ENCODE measurements at regions not wholly inside any gene's neighbourhood (a gene's known extent, or its start where the extent isn't known, plus 50 kb on each side); places are given as distances from the start of the nearest gene placed in this dataset.
"Not testable (repeated sequence)": the region's sequence is repeated elsewhere in the genome, so short reads cannot be mapped to it uniquely, and the experiment has no call there.

DNA sequence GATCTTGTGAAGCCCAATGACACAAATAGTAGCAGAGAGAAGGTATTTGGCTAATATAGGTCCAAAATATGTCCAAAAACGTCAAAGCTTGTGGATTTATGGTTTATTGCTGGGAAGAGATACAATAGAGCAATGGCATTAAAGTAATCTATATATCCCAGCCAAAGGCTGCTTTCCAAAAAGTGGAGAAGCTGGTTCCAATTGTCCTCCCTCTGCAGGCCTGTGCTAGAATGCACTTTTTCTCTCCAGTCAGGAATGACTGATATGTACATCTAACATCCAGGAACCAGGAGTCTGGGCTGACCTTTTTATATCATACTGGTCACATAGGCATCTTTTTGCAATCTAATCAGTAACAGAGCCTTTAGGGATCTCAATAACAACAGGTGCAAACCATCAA, 167.1 kb upstream of the FAM3C start:
- DNase-seq: no peak

DNA sequence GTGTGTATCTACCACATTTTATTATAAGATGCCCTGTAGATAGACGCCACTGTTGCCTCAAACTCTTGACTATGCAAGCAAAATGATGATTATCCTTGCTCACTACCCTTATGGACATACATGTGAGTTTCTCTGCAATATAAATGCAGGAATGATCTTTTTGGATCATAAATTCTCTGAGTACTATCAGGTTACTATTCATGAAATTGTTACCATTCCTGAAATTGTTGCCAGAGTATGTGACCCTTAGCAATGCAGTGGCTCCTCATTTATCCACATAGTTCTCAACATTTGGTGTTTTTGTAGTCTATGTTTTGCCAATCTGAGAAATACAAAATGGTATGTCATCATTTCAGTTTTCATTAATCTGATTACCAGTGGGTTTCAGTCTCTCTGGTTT, 166.2 kb upstream of the FAM3C start:
- no peak for DNase-seq

DNA sequence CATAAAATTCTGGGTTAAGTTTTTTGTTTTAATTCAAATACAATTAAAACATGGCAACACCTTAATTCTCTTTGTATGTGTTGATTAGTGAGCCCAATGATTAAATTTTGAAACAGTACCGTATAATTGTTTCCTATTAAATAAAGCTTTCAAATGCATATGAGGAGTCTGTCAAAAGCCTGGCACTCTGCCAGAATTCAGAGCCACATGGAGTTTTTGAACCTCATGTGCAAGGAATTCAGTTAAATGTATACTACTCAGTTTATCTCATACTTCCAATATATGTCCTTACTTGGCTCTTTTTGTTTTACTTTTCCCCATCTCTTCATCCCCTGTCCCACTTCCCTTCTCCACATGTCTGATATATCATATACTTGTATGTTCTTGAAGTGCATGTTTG, 165.6 kb upstream of the FAM3C start:
- no peak for DNase-seq

DNA sequence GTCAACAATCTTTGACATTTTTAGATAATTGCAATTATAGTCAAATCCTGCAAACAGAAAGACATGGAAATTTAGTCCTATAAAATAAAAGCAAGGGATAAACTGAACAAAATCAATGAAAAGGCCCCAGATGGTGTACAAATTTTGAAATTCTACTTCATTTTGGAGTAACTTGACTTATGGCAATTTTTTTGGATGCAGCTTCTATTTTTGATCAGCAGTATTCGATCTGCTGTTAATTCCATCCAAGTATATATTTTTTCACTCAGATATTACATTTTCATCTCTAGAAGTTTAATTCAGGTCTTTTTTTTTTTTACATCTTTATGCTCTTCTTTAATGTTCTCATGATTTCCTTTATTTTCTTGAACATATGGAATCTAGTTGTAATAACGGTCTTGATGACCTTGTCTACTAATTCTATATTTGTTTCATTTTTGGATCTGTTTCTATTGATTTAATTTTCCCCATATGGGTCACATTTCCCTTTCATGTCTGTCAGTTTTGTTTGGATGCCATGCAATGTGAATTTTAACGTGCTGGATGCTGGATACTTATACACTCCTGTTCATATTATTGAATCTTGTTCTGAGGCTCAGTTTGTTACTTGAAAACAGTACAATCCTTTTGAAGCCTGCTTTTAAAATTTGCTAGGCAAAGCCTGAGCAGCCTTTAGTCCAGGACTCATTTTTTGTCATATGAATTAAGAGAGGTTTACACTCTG, 164.3 kb upstream of the FAM3C start:
- DNase-seq: no peak

DNA sequence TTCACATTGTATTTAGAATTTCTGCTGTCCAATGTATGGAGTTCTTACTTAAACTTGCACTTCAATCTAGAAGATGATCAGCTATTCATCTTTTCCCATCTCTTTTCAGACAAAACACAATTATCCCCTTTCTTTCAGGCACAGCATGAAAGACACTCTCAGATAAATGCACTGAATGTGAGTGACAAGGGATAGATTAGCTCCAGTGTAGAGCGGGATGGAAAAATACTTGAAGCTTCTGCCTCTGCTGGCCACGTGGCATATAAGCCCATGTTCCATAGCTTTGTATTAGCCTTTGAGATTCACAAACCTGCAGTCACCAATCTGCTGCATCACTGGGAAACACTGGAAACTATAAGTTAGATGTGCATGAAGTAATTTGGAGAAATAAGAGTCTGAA, 162.2 kb upstream of the FAM3C start:
- peak in 4 of 51 donors; percentile 1 to 14 (median 2) for DNase-seq

DNA sequence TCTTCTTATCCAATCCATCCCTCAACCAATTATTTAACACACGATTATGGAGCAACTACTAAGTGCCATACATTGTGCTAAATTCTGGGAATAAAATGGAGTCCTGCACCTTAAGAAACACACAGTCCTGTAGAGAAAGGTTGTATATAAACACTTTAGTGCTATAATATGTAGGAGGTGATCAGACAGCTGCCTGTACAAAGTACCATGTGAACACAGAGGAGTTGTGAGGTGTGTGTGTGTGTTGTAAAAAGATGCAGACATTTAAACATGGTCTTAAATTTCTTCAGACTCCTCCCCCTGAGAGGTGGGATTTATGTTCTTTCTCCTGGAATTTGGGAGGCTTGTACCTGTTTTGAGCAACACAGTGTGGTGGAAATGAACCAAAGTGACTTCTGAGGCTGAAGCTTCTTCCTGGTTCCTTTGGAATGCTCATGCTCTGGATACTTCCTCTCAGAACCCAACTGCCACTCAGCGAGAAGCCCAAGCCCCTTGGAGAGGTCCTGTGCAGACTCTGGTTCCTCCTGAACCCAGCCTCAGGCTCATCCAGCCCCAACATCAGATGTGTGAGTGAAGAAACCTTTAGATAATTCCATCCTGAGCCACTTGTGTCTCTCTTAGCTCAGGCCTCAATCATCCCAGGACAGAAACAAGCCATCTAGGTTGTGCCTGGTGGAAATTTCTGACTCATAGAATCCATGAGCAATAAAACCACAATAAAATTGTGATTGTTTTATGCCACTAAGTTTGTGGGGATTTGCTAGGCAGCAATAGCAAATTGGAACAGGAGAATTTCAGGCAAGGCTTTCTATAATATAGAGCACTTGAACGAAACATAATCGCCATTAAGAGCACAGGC, 161.2 kb upstream of the FAM3C start:
- DNase-seq: no peak

DNA sequence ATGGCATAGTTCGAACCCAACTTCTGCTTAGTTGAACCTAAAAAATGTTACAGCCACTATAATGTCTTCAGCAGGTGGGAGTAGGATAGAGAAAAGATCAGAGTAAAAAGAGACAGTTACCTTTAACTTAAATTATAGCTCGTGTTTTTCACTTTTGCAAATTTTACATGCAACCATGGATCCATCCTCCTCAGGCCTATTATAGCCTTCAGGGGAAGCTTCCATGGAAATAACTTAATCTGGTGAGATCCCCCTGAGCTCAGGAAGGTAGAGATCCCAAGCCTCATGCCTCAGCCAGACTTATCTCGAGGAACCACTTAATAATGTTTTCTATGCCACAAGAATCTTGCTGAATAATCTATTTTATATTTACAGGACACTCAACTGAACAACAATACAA, 159.4 kb upstream of the FAM3C start:
- DNase-seq: no peak

DNA sequence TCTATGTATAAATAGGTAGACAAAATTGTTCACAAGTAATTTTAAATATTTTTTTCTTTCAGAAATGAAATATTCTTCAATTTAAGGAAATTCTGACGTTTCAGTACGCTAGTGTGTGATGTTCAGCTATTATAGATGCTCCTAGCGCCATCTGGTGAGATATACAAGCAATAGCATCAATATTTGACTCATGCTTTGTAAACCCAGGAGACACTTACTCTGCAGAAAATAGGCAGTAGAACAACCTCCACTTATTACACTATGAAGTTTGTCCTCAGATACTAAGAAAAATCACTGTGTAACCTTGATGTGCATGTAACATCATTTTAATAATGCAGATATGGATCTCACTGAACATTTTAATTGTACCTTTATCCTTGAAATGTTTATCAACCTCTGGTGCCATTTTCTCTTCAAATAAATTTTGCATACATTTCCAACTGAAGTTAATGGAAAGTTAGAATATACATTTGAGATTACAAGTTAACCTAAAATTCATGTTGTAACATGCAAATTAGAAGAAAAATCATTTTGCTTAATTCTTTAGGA, 151.5 kb upstream of the FAM3C start:
- DNase-seq: peak in 2 of 51 donors; percentile 4 to 5

DNA sequence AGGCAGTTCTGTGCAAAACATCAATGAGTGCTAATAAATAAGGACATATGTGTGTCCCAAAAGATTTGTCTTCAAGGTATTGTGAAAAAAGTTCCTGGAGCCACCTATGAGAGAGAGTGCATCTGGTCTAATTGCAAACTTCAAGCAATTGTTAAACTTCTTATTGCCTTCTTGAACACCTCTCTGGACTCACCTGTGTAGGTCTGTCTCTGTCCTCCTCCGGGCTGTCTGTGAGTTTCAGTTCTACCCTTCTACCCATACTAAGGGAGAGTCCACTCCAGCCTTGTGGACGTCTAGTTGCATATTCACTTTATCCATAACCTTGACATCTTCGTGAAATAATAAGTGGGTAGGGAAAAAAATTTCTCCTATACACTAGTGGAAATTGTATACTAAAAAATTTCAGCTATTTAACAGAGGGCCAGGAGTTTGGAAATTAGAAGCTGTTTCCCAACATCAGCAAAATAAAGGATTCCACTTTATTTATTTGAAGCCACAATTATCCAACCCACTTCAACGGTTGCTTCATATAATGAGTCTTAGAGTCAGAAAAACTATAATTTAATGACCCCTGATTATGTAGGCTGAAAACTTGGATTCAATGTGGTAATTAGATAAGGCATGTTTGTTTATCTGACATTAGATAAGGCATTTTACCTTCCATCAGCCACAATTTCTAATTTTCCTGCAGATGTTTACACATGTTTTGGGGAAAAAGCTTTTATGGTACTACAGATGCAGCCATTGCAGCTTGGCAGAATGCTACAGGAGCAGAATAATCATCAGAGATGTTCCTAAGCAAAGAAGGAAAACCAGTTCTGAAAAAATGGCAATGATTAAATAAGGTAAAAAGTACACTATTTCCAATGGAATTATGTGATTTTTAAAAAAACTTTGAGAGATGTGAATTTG, 150.8 kb upstream of the FAM3C start:
- no peak for DNase-seq

DNA sequence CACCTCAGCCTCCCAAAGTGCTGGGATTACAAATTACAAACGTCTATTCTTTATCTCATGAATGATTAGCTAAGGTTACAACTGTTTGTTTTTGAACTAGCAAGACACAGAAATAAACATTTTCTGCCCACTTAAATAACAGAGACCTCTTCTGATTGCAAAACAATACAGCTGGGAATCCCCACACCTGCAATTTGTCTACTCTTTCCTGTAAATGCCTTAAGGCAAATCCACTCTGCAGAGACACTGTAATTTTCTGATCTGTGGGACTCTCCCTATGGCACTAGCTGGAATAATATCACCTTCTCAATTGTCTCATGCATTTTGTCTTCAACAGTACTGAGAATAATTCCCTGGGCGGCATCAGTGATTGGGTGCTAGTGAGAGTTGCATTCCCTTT, 149.3 kb upstream of the FAM3C start:
- no peak for DNase-seq

DNA sequence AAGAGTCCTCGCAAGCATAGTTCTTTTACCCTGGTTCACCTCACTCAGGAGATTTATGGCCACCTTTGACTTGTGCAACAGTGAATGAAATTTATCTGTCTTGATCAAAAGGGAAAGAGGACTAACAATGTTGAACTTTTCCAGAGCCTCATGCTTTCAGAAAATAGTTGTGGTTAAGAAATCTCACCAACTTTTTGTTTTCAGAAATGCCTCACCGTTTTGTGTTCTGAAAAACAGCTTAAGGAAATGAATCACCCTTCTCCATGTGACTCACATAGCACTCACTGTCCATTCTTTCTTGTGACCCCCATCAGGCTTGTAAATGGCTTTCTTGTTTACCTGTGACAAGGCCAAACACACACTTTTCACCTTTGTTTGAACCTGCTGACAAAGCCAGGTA, 148.6 kb upstream of the FAM3C start:
- DNase-seq: no peak

DNA sequence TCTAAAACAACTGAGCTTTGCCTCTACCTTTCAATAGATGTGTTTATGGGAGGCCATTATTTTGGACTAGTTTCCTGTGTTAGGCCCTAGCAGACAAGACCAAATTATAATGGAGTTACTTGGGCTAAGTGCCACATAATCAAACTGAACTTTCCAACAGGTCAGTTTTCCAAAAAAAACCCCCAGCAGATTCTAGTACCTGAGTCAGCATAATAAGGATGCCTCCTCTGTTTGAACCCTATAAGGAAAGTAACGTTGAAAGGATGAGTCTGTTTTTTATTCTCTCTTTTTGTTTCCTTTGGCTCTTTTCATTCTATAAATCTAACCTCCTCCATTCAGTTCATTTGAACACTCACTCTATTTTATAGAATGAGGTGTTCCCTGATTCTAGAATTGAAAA, 148.1 kb upstream of the FAM3C start:
- no peak for DNase-seq

DNA sequence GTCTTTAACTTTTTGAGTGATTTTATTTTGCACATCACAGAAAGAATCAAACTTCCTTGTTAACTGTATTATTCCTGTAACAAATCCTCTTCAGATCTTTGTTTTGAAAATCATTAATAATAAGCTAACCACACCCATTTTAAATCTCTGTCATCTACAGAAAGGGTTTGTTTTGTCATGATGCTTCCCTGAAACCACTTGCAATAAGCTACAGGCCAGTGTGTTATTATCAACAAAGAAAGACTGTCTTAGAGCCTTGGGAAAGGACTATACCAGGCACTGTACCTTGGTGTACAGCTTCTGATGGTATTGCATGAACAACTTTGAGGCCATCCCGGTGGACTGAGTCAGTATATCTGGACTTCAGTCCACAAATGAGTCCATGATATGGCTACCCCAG, 145.3 kb upstream of the FAM3C start:
- no peak for DNase-seq

DNA sequence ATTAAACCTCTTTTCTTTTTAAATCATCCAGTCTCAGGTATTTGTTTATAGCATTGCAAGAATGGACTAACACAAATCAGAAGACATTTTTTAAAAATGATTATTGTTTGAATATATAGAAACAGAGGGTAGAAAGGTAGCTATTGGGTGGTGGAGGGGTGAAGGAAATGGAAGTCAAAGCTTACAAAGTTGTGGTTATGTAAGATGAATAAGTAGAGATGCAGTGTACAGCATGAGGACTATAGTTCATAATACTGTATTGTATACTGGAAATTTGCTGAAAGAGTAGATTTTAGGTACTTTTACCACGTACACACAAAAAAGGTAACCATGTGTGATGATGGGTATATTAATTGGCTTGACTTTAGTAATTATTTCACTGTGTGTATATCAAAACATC, 144.0 kb upstream of the FAM3C start:
- no peak for DNase-seq

DNA sequence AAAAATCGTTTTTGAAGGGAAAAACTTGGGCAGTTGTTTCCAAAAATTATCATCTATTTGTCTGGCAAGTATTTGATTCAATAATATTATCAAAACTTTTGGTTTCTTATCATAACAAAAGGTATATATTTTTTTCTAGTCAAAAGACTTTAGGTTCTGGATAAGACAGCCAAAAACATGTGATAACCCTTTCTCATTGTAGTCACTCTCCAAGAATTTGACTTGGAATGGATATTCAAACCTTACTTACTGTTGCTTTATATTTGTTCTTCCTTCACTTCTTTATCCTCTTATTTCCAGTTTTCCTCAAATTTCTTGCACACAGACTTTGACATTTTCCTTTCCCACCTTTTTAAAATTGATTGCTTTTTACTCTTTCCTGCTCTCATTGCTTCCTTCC, 140.9 kb upstream of the FAM3C start:
- no peak for DNase-seq

DNA sequence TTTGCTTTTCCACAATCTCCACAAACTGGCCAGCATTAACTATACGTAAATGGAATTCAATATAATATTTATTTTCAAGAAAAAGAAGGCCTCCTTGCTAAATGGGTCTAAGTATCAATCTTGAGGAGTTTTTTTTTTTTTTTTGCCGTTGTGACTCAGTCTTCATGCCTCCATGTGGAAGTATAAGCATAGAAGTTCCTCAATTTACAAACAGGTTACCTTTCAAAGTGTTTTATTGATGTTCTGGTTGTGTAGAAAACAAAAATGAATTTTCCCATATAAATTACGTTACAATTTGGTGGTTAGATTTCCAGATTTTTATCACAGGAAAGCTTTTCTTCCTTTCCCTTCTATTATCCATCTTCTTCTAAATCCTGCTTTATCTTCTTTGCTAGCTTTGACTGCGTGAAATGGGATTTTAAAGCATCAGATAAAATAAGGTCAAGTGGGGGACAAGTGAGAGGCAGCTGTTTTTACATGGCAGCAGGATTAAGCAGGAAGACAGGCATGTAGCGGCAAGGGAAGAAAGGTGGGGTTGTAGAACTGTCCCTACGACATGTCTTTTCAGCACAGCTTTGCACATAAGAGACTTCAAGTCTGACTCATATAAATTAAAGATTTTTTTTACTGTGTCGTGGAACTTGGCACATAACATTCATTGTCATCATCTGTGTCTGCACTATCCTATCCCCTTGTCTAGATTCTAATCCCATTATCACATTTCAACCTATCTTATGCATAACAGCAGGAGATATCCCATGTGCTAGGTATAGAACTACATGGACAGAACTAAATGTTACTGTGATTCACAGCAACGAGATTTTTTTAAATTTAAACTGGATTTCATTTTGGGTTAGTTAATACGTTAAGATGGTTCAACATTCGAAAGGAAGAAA, 135.3 kb upstream of the FAM3C start:
- no peak for DNase-seq

DNA sequence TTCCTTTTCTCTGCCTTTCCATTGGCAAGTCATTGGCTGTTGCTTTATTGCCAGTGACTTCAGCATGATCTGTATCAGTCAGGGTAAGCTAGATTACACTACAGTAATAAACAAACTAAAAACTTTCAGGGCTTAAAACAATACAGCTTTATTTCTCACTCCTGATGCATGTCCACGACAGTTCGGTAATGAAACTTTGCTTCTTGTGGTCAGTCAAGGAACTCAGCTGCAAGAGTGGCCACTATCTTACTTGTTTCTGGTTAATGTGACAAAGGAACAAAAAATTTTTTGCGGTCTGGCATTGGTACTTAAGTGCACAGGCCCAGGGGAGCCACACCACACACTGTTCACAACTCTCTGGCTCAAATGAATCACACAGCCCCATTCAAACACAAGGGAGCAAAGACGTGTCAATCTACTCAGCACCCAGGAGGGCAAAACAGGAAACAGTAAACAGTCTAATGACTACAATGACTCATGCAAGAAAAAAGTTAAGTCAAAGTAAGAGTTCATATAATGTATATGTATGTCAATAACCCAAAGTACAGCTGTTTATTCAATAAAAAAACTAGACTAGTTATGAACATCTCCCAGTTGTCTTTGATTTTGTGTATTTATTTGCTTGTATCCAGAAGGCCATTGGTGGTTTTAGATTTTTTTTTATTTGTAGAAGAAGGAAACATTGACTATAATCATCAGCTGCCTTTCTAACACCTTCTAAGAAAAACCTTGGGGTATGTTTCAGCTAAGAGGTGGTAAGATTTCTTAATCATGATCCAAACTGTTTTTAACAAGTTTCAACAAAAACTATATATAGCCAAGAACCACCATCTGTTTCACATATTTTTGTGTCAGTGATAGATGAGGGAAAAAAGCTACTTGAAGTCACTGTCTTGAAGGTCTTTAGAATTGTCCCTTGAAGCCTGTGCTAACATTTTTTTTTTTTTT, 134.4 kb upstream of the FAM3C start:
- DNase-seq: no peak

DNA sequence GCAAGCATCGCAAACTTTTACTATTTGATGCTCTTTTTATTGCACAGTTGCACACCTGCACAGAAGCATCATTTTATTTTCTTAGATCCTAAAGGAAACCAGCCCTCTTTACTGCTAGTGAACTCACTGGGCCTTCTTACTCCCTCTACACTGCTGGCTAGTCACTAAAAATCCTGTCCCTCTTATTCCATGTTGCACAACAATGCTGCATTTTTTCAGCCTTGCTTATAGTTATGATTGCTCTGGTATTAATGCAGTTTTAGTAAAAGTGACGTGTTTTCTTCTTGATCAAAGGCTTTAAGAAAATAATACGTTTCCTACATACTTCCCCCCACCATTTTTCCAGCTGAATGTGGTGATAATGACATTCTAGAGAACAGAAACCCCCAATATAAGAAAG, 132.9 kb upstream of the FAM3C start:
- DNase-seq: no peak

DNA sequence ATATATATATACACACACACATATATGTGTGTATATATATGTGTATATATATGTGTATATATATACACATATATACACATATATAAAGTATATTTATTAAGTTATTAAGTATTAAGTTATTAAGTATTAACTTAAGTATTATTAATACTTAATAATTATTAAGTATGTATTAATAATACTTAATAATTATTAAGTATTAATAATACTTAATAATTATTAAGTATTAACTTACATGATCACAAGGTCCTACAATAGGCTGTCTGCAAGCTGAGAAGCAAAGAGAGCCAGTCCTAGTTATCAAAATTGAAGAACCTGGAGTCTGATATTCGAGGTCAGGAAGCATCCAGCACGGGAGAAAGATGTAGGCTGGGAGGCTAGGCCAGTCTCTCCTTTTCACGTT, 130.1 kb upstream of the FAM3C start:
- DNase-seq: not testable (repeated sequence)
